K562 (cell line): ENCODE measurements at regions not wholly inside any gene's neighbourhood (a gene's known extent, or its start where the extent isn't known, plus 50 kb on each side); places are given as distances from the start of the nearest gene placed in this dataset.

Experiments
- CBFA2T3 ChIP-seq: fragments of 450-650 bp; IDR thresholded peaks from 2 replicates; pipeline ENCODE4 v1.6.1; 2017
- CBX8 ChIP-seq: fragments of 200-600 bp; sonication (generic); IDR thresholded peaks from 2 replicates; pipeline ENCODE4 v1.6.1; 2012; ENCODE audit warnings: borderline replicate concordance, mixed run types, low read depth, mild to moderate bottlenecking, moderate library complexity, mixed read lengths, low read length, control low read depth, inconsistent platforms; ENCODE audit not compliant: poor library complexity, severe bottlenecking; ENCODE audit errors: extremely low read depth
- DNMT1 ChIP-seq: fragments of 450-650 bp; IDR thresholded peaks from 2 replicates; pipeline ENCODE4 v1.6.1; 2016; ENCODE audit warnings: antibody characterized with exemption, mild to moderate bottlenecking
- DPF2 ChIP-seq: fragments of 450-650 bp; IDR thresholded peaks from 2 replicates; pipeline ENCODE4 v1.6.1; 2016
- FOXP1 ChIP-seq: sonication (generic); formaldehyde crosslinking; IDR thresholded peaks from 2 replicates; pipeline ENCODE4 v1.8.0; 2022; ENCODE audit warnings: mild to moderate bottlenecking, missing genetic modification reagents
- HDAC6 ChIP-seq: IDR thresholded peaks from 2 replicates; pipeline ENCODE4 v1.6.1; 2012; ENCODE audit warnings: low read depth, mild to moderate bottlenecking, control low read depth, inconsistent platforms, low read length, moderate library complexity
- HDAC8 ChIP-seq: fragments of 450-650 bp; IDR thresholded peaks from 2 replicates; pipeline ENCODE4 v1.6.1; 2016; ENCODE audit warnings: mild to moderate bottlenecking, missing genetic modification characterization, moderate library complexity, missing compliant biosample characterization
- MCM5 ChIP-seq: fragments of 450-650 bp; IDR thresholded peaks from 2 replicates; pipeline ENCODE4 v1.6.1; 2016; ENCODE audit warnings: low read depth
- MYBL2 ChIP-seq, 2 experiments: fragments of 450-650 bp in 1 of 2; sonication (generic) in 1 of 2; formaldehyde crosslinking in 1 of 2; IDR thresholded peaks; 2 replicates each; pipeline versions ENCODE4 v1.6.1 to v1.8.1; 2017 to 2022; ENCODE audit warnings: borderline replicate concordance in 1 of 2, inconsistent platforms in 1 of 2, low read depth in 1 of 2, mild to moderate bottlenecking in 1 of 2, missing genetic modification reagents in 1 of 2, moderate library complexity in 1 of 2
- NUFIP1 ChIP-seq: fragments of 450-650 bp; IDR thresholded peaks from 2 replicates; pipeline ENCODE4 v1.6.1; 2018; ENCODE audit not compliant: partially characterized antibody
- PHF20 ChIP-seq: fragments of 450-650 bp; IDR thresholded peaks from 2 replicates; pipeline ENCODE4 v1.6.1; 2018; ENCODE audit not compliant: partially characterized antibody
- POLR2H ChIP-seq: IDR thresholded peaks from 2 replicates; pipeline ENCODE4 v1.6.1; 2016; ENCODE audit warnings: missing genetic modification characterization, low read depth, mild to moderate bottlenecking, control low read depth, missing compliant biosample characterization, moderate library complexity
- RBM14 ChIP-seq: fragments of 200-400 bp; formaldehyde crosslinking; IDR thresholded peaks from 2 replicates; pipeline ENCODE4 v1.6.1; 2018; ENCODE audit warnings: low read depth, mild to moderate bottlenecking, low read length, moderate library complexity, borderline replicate concordance; ENCODE audit not compliant: insufficient read depth
- SP2 ChIP-seq: IDR thresholded peaks from 2 replicates; pipeline ENCODE4 v1.6.1; 2011; ENCODE audit warnings: mild to moderate bottlenecking, low read depth, low read length, moderate library complexity; ENCODE audit not compliant: poor library complexity, severe bottlenecking; ENCODE audit errors: extremely low read depth
- STAT5B ChIP-seq: fragments of 250-450 bp; sonication (Bioruptor Pico); IDR thresholded peaks from 2 replicates; pipeline ENCODE4 v1.8.0; 2021; ENCODE audit warnings: mild to moderate bottlenecking, inconsistent platforms
- ZBTB17 ChIP-seq: fragments of 450-650 bp; formaldehyde crosslinking; IDR thresholded peaks from 2 replicates; pipeline ENCODE4 v1.4.0; 2020; ENCODE audit warnings: mild to moderate bottlenecking
- ZNF274 ChIP-seq: IDR thresholded peaks from 2 replicates; pipeline ENCODE4 v1.6.1; 2011; ENCODE audit warnings: low read depth, mild to moderate bottlenecking, low read length, moderate library complexity, borderline replicate concordance
- TF ChIP-seq, protein P1 (sequence below): fragments of 250-450 bp; sonication (Bioruptor Pico); IDR thresholded peaks from 2 replicates; pipeline ENCODE4 v1.8.0; 2022; ENCODE audit warnings: inconsistent platforms
- TF ChIP-seq, protein P2 (sequence below), 3 experiments: fragments of 200-800 bp in 1 of 3; sonication (Bioruptor generic) in 1 of 3; sonication (generic) in 1 of 3; formaldehyde crosslinking in 1 of 3; IDR thresholded peaks; 2 replicates each; pipeline versions ENCODE4 v1.6.1 to v1.8.0; 2016 to 2022; ENCODE audit warnings: mild to moderate bottlenecking in 2 of 3, missing compliant biosample characterization in 2 of 3, missing genetic modification characterization in 2 of 3, missing genetic modification reagents in 1 of 3
- TF ChIP-seq, protein P3 (sequence below): fragments of 200-800 bp; sonication (Bioruptor generic); IDR thresholded peaks from 2 replicates; pipeline ENCODE4 v1.6.1; 2017; ENCODE audit warnings: missing genetic modification characterization, missing compliant biosample characterization
- TF ChIP-seq, protein P4 (sequence below): sonication (generic); formaldehyde crosslinking; IDR thresholded peaks from 2 replicates; pipeline ENCODE4 v1.8.1; 2022; ENCODE audit warnings: missing genetic modification reagents

DNA sequence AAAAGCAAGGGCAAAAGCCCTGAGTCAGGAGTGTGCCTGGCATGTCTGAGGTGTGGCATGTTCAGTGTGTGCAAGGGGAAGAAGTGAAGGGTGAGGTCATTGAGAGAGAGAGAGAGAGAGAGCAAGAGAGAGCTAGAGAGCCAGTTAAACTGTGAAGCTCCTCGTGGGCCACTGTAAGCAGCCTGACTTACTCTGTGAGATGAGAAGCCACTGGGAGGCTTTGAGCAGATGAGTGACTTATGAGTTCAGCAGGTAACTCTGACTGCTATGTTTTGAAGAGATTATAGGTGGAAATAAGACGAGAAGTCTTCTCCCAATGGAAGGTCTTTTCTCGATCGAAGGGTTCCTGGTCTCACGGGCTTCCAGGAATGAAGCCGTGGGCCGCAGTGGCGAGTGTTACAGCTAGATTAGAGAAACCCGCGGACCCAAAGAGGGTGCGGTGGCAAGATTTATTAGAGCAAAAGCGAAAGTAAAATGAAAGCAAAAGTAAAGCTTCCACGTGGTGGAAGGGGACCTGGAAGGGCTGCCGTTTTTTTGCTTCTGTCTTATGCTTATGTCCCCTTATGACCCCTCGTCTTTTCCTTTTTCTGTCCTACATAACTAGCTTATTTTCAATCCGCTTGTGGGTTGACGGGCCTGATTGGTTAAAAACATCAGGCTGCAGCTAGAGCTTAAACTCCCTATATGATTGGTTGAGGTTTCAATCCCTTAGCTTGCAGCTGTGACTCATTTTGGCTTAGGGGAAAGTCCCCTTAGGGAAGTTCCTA lies 323.1 kb upstream of the FAM78B start (continued):
- TF ChIP-seq, protein P1, sequence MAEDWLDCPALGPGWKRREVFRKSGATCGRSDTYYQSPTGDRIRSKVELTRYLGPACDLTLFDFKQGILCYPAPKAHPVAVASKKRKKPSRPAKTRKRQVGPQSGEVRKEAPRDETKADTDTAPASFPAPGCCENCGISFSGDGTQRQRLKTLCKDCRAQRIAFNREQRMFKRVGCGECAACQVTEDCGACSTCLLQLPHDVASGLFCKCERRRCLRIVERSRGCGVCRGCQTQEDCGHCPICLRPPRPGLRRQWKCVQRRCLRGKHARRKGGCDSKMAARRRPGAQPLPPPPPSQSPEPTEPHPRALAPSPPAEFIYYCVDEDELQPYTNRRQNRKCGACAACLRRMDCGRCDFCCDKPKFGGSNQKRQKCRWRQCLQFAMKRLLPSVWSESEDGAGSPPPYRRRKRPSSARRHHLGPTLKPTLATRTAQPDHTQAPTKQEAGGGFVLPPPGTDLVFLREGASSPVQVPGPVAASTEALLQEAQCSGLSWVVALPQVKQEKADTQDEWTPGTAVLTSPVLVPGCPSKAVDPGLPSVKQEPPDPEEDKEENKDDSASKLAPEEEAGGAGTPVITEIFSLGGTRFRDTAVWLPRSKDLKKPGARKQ: no peak
- no peak for TF ChIP-seq HDAC8 (tag)
- TF ChIP-seq CBFA2T3: peak; percentile 87
- no peak for TF ChIP-seq FOXP1 (CRISPR knock-in tag)
- peak; percentile 65; the same call in 1 of the 2 replicates for TF ChIP-seq POLR2H (tag)
- no peak for TF ChIP-seq NUFIP1
- TF ChIP-seq DPF2: peak; percentile 88
- no peak for TF ChIP-seq HDAC6
- no peak; the same call in 1 of the 2 replicates for TF ChIP-seq ZBTB17
- TF ChIP-seq DNMT1: no peak
- no peak for TF ChIP-seq PHF20
- TF ChIP-seq SP2: no peak
- TF ChIP-seq, protein P2, sequence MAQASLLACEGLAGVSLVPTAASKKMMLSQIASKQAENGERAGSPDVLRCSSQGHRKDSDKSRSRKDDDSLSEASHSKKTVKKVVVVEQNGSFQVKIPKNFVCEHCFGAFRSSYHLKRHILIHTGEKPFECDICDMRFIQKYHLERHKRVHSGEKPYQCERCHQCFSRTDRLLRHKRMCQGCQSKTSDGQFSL (CRISPR knock-in tag; IDR thresholded peaks at IDR 0.05): no peak
- TF ChIP-seq, protein P2 (tag; IDR thresholded peaks at IDR 0.05): no peak
- TF ChIP-seq, protein P3, sequence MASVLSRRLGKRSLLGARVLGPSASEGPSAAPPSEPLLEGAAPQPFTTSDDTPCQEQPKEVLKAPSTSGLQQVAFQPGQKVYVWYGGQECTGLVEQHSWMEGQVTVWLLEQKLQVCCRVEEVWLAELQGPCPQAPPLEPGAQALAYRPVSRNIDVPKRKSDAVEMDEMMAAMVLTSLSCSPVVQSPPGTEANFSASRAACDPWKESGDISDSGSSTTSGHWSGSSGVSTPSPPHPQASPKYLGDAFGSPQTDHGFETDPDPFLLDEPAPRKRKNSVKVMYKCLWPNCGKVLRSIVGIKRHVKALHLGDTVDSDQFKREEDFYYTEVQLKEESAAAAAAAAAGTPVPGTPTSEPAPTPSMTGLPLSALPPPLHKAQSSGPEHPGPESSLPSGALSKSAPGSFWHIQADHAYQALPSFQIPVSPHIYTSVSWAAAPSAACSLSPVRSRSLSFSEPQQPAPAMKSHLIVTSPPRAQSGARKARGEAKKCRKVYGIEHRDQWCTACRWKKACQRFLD (CRISPR knock-in tag): peak; percentile 29; the same call in 1 of the 2 replicates
- TF ChIP-seq ZNF274: no peak
- no peak for TF ChIP-seq RBM14
- TF ChIP-seq, protein P4, sequence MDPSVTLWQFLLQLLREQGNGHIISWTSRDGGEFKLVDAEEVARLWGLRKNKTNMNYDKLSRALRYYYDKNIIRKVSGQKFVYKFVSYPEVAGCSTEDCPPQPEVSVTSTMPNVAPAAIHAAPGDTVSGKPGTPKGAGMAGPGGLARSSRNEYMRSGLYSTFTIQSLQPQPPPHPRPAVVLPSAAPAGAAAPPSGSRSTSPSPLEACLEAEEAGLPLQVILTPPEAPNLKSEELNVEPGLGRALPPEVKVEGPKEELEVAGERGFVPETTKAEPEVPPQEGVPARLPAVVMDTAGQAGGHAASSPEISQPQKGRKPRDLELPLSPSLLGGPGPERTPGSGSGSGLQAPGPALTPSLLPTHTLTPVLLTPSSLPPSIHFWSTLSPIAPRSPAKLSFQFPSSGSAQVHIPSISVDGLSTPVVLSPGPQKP (CRISPR knock-in tag): no peak
- TF ChIP-seq STAT5B (CRISPR knock-in tag): no peak
- TF ChIP-seq MCM5: no peak
- TF ChIP-seq CBX8: no peak
- peak; percentile 66 for TF ChIP-seq MYBL2 (IDR thresholded peaks at IDR 0.05; ENCODE audit: low read depth)
- TF ChIP-seq MYBL2 (CRISPR knock-in tag; IDR thresholded peaks at IDR 0.05; ENCODE audit: borderline replicate concordance): no peak
